ENCODE measurements at regions not wholly inside any gene's neighbourhood (a gene's known extent, or its start where the extent isn't known, plus 50 kb on each side); places are given as distances from the start of the nearest gene placed in this dataset.

GRCh38 chr13:33467556-33467955 is 182.0 kb upstream of the STARD13 start:
- no peak for DNase-seq (ENCODE audit: low spot score)

- no peak for DNase-seq (ENCODE audit: low spot score)
Measured at GRCh38 chr13:33471204-33471603, 185.6 kb upstream of the STARD13 start.

GRCh38 chr13:33472446-33472845 is 186.9 kb upstream of the STARD13 start:
- no peak for DNase-seq (ENCODE audit: low spot score)

GRCh38 chr13:33479105-33479504 is 193.6 kb upstream of the STARD13 start:
- no peak for DNase-seq (ENCODE audit: low spot score)

DNA sequence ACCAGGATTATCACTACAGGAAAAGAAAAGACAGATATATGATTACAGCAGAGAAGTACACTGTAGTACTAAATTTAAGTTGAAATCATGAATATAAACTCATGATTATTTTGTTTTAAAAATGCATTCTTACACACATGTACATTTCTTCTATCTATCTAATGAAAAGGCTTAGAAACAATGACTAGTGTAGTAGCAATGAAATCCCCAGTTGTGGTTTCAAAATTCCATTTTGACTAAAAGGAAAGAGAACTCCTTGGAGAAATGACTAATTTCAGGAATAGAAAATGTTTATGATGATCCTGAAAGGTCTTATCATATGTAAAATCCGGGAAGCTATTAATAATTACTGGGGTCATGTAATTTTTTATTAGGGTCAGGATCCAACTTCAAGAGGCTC is 195.0 kb upstream of the STARD13 start:
- peak; percentile 12 for DNase-seq (ENCODE audit: low spot score)

GRCh38 chr13:33483471-33483870 is 197.9 kb upstream of the STARD13 start:
- DNase-seq (ENCODE audit: low spot score), result peak; percentile 25

DNA sequence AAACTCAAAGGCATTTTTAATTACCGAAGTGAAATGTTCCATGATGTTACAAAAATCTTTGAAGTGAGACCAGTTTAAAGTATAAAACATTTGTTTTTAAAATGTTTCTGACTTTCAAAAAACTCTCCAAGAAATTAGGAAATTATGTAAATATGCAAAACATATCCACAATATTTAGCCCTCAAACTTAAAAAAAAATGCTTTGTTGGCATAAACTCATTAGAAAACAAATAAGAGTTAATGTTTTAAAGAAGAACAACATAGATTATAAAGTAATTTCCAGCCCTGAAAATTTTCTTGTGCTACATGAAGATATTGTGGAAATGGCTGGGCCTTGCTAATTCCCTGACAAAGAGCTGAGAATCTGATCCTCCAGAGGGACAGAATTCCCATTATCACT is 199.7 kb upstream of the STARD13 start:
- no peak for DNase-seq (ENCODE audit: low spot score)

- peak; percentile 62 for DNase-seq (ENCODE audit: low spot score)
Measured at GRCh38 chr13:33487575-33488243, 202.2 kb upstream of the STARD13 start.

- no peak for DNase-seq (ENCODE audit: low spot score)
Measured at GRCh38 chr13:33489563-33489962, 204.0 kb upstream of the STARD13 start.

GRCh38 chr13:33490461-33491327 is 205.1 kb upstream of the STARD13 start:
- peak; percentile 4 for DNase-seq (ENCODE audit: low spot score)

GRCh38 chr13:33493672-33494365 is 208.3 kb upstream of the STARD13 start:
- DNase-seq (ENCODE audit: low spot score), result no peak

- DNase-seq (ENCODE audit: low spot score), result peak; percentile 29
Measured at GRCh38 chr13:33494596-33495204, 209.1 kb upstream of the STARD13 start.

- no peak for DNase-seq (ENCODE audit: low spot score)
Measured at GRCh38 chr13:33496336-33496735, 210.8 kb upstream of the STARD13 start.

DNA sequence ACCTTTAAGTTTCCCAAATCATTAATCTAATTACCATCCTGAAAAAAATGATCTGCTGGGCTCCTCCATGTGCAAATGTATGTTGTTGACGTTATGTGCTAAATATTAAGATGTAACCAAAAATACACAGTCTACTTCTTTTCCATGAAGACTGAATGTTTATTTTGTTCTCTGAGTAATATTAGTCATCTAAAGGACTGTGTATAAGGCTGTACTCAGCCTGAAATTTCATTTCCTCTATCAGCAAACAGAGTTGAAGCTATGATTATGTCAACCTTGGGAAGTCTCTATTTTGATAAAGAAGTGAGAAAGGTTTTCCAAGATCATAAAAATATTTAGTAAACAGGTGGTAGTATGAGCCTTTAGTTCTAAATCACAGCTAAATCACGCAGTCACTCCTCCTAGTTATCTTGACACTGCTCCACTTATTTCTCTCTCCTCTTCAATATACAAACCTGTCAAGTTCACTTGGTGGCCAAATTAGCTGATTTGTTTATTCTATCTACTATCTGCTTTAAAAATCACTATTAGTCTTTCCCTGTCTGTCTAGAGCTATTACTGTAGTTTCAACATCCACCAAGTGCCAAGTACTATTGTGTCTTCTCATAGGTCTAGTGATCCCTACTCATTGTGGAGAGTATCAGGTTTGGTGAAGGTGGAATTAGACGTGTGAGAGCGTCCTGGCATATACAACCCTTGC is 211.7 kb upstream of the STARD13 start:
- no peak for DNase-seq (ENCODE audit: low spot score)

- no peak for DNase-seq (ENCODE audit: low spot score)
Measured at GRCh38 chr13:33508060-33508459, 222.5 kb upstream of the STARD13 start.

- peak; percentile 74 for DNase-seq (ENCODE audit: low spot score)
Measured at GRCh38 chr13:33509642-33510229, 224.2 kb upstream of the STARD13 start.

GRCh38 chr13:33510350-33510970 is 224.9 kb upstream of the STARD13 start:
- DNase-seq (ENCODE audit: low spot score), result no peak

DNA sequence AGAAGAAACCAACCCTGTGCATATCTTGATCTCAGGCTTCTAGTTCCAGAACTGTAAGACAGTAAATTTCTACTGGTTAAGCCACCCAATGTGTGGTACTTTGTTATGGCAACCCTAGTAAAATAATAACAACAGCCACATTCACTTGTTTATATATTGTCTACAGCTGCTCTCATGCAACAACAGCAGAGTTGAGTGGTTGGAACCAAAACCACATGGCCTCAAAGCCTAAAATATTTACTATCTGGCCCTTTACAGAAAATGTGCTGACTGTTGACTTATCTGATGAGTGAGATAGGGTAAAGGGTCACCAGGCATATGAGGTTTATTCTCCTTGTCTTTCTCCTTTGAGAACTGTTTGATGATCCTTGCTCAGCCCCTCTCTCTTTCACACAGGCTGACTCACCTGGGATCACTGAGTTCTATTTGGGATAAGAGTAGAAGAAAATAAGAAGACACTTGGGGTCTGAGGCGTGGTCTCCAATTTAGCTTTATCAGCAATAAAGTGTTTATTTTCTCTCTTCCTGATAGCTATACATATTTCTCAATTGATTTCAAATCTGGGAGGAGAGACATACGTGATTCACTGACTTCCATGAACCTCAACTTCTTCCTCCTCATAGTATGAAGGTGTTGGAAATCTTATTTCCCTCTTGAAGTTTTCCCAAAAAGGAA is 227.5 kb upstream of the STARD13 start:
- DNase-seq (ENCODE audit: low spot score), result no peak

DNA sequence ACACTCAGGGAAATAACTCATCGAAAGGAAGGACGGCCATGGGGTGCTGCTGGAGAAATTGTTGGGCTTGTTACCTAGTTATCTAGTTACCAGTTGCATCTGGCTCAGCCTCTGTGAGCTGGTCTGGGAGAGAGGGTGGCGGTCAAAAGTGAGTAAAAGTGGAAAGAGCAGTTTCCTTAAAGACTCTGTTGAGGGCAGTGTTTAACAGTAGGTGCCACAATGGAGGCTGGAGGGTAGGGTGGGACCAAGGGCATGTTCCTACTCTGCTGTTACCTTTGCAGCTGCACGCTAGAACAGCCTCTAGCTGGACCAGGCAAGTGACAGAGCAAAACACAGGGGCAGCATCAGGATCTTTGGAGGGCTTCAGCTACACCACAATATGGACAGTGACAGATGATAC is 228.8 kb upstream of the STARD13 start:
- DNase-seq (ENCODE audit: low spot score), result no peak

DNA sequence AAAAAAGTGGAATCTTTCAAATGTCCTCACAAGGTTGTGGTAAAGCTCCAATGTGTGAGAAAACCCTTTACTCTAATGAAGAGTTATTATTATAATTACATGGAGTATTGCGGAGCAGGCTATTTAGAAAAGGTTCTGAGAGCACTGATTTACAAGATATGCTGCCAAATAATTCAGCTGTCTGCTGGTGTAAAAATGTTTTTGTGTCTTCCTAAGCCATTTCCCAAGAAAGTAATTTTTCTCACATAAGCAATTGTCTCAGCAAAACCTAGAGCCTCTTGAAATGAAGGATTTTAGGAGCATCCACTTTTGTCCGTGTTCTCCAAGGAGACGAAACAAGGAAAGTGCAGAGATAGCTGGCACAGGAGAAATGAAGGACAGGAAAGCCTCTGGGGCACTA is 229.6 kb upstream of the STARD13 start:
- no peak for DNase-seq (ENCODE audit: low spot score)

All from AG08395 (cell line).